ENCODE measurements at regions not wholly inside any gene's neighbourhood (a gene's known extent, or its start where the extent isn't known, plus 50 kb on each side); places are given as distances from the start of the nearest gene placed in this dataset.
"Not testable (repeated sequence)": the region's sequence is repeated elsewhere in the genome, so short reads cannot be mapped to it uniquely, and the experiment has no call there.

DNA sequence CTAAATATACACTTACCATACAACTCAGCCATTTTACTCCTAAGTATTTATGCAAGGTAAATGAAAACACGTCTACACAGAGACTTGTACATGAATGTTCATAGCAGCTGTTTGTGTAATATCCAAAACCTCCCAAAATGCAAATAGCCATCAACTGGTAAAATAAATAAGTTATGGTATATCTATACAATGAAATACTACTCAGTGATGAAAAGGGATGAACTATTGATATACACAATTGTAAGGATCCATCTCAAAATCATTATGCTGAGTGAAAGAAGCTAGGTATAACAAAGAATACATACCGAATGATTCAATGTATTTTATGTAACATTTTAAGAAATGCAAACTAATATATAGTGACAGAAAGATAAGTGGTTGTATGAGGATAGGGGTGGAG lies 149.8 kb upstream of the TNFSF11 start:
- DNase-seq (ENCODE audit: low read depth), result no peak
- TF ChIP-seq, protein P1, sequence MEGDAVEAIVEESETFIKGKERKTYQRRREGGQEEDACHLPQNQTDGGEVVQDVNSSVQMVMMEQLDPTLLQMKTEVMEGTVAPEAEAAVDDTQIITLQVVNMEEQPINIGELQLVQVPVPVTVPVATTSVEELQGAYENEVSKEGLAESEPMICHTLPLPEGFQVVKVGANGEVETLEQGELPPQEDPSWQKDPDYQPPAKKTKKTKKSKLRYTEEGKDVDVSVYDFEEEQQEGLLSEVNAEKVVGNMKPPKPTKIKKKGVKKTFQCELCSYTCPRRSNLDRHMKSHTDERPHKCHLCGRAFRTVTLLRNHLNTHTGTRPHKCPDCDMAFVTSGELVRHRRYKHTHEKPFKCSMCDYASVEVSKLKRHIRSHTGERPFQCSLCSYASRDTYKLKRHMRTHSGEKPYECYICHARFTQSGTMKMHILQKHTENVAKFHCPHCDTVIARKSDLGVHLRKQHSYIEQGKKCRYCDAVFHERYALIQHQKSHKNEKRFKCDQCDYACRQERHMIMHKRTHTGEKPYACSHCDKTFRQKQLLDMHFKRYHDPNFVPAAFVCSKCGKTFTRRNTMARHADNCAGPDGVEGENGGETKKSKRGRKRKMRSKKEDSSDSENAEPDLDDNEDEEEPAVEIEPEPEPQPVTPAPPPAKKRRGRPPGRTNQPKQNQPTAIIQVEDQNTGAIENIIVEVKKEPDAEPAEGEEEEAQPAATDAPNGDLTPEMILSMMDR (conservative IDR thresholded peaks at IDR 0.05; ENCODE audit: low read length), result no peak

GRCh38 chr13:42445354-42445753 lies 128.6 kb upstream of the TNFSF11 start:
- TF ChIP-seq, protein P1 (conservative IDR thresholded peaks at IDR 0.05; ENCODE audit: low read length), result no peak
- H3K4me3 ChIP-seq (ENCODE audit: low read length), result no peak overlapping the region
- no peak for DNase-seq (ENCODE audit: low read depth)

More for the DNA sequence above, 149.8 kb upstream of the TNFSF11 start:
- no peak overlapping the region for H3K4me3 ChIP-seq (ENCODE audit: low read length)

GRCh38 chr13:42446597-42446996 lies 127.4 kb upstream of the TNFSF11 start:
- not testable (repeated sequence) for DNase-seq (ENCODE audit: low read depth); H3K4me3 ChIP-seq (ENCODE audit: low read length)

DNA sequence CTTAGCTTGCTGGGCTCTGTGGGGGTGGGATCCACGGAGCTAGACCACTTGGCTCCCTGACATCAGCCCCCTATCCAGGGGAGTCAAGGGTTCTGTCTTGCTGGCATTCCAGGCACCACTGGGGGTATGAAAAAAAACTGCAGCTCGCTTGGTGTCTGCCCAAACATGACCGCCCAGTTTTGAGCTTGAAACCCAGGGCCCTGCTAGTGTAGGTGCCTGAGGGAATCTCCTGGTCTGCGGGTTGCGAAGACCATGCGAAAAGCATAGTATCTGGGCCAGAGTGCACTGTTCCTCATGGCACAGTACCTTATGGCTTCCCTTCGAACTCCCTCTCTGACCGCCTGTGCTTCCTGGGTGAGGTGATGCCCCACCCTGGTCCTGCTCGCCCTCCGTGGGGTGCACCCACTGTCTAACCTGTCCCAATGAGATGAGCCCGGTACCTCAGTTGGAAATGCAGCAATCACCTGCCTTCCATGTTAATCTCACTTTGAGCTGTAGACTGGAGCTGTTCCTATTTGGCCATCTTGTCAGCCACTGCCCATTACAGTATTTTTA lies 120.8 kb upstream of the TNFSF11 start:
- TF ChIP-seq, protein P1 (conservative IDR thresholded peaks at IDR 0.05; ENCODE audit: low read length), result no peak
- H3K4me3 ChIP-seq (ENCODE audit: low read length), result no peak overlapping the region
- no peak for DNase-seq (ENCODE audit: low read depth)

DNA sequence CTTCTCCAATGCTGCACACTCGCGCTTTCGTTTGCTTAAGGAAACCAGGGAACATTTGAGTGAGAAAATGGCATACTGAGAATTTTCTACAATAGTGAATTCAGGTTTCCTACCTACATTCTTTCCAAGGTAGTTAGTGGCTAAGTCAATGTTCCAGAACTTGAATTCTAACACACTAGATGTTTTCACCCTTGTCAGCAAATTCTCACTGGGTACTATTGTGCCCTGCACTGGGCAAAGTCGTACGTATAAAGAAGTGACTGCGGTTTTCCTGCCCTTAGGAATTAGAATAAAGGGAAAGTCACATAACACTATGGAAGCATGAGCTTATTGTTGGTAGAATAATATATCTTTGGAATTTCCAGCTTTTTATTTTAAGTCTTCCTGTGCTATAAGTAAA lies 119.2 kb upstream of the TNFSF11 start:
- DNase-seq (ENCODE audit: low read depth), result no peak
- TF ChIP-seq, protein P1 (conservative IDR thresholded peaks at IDR 0.05; ENCODE audit: low read length), result no peak
- H3K4me3 ChIP-seq (ENCODE audit: low read length), result no peak overlapping the region

- no peak overlapping the region for H3K4me3 ChIP-seq (ENCODE audit: low read length)
- DNase-seq (ENCODE audit: low read depth), result no peak
Observed at GRCh38 chr13:42458193-42458592, 115.8 kb upstream of the TNFSF11 start.

DNA sequence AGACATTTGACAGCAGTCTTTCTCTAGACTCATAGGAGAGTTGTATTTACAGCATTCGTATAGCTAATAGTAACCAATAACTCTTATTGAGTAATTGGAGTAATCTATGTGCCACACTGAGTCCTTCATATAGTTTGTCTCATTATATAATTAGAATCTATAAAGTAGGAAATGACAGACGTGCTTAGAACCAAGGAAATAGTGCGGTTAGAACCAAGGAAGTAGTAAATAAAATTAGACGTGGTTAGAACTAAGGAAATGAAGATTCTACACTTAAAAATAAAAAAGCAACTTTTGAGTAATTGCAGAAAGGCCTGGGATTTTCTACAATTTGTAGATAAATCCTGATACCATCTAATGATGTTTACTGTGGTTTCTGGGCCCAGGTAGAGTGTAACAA lies 107.8 kb upstream of the TNFSF11 start:
- H3K4me3 ChIP-seq (ENCODE audit: low read length), result no peak overlapping the region
- TF ChIP-seq, protein P1 (conservative IDR thresholded peaks at IDR 0.05; ENCODE audit: low read length), result no peak
- no peak for DNase-seq (ENCODE audit: low read depth)

More at GRCh38 chr13:42458193-42458592, 115.8 kb upstream of the TNFSF11 start:
- TF ChIP-seq, protein P1 (conservative IDR thresholded peaks at IDR 0.05; ENCODE audit: low read length), result no peak

DNA sequence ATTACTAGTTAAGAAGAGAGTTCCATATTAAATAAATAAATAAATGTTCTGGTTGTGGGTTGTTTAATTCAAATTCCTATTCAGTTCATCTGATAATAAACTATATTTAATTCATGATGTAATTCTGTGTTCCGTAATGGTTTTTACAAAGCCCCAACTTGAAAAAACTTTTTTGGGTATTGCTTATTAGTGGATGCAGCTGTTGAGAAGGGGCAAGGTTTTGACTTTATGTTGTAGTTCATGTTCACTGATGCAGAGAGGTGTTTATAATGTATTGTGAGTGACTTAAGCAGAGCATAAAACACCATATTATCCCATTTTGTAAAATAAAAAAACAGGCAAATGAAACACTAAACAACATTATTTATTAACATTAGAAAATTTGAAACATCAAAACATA lies 107.3 kb upstream of the TNFSF11 start:
- no peak for DNase-seq (ENCODE audit: low read depth)
- no peak overlapping the region for H3K4me3 ChIP-seq (ENCODE audit: low read length)
- TF ChIP-seq, protein P1 (conservative IDR thresholded peaks at IDR 0.05; ENCODE audit: low read length), result no peak
